H1 (cell line): ENCODE measurements at regions not wholly inside any gene's neighbourhood (a gene's known extent, or its start where the extent isn't known, plus 50 kb on each side); places are given as distances from the start of the nearest gene placed in this dataset.

Experiments
- CTCF ChIA-PET: fragments of 300-600 bp; sonication (Branson Sonifier 250); formaldehyde crosslinking; loops from one replicate; lab custom pipeline; 2021; ENCODE audit not compliant: partially characterized antibody; lab: Charles Lee
- POLR2A ChIA-PET: fragments of 300-600 bp; sonication (Branson Sonifier 250); formaldehyde crosslinking; loops from one replicate; lab custom pipeline; 2021; ENCODE audit warnings: inconsistent platforms; ENCODE audit not compliant: partially characterized antibody; lab: Charles Lee
- DNase-seq, 2 experiments: peaks; one replicate each; pipeline versions ENCODE4 v3.0.0 to v3.0.0-alpha.2; 2010 to 2022; ENCODE audit warnings: low spot score in 2 of 2, low read depth in 1 of 2, mixed read lengths in 1 of 2
- FAIRE-seq: peaks from 2 replicates; lab custom pipeline; 2011; peaks lifted over from hg19 to GRCh38; lab: Jason Lieb, UNC
- H2AFZ ChIP-seq: 2 replicates; pipeline ENCODE4 v1.8.1; 2012; ENCODE audit warnings: low read length, inconsistent platforms
- H2AK5ac ChIP-seq: 2 replicates; pipeline ENCODE4 v1.6.1; 2013; ENCODE audit warnings: low read depth, low read length
- H2BK120ac ChIP-seq: replicated peaks from 2 replicates; pipeline ENCODE3; 2013; ENCODE audit warnings: low read depth, low read length, inconsistent platforms
- H2BK12ac ChIP-seq: 2 replicates; pipeline ENCODE4 v1.6.1; 2013; ENCODE audit warnings: low read depth, low read length
- H2BK15ac ChIP-seq: 2 replicates; pipeline ENCODE4 v1.6.1; 2013; ENCODE audit warnings: low read length
- H2BK20ac ChIP-seq: 2 replicates; pipeline ENCODE4 v1.6.1; 2013; ENCODE audit warnings: low read length
- H2BK5ac ChIP-seq: 2 replicates; pipeline ENCODE4 v1.6.1; 2013; ENCODE audit warnings: low read depth, low read length
- H3K14ac ChIP-seq: 2 replicates; pipeline ENCODE4 v1.6.1; 2013; ENCODE audit warnings: inconsistent platforms; ENCODE audit not compliant: insufficient read length
- H3K18ac ChIP-seq: 2 replicates; pipeline ENCODE4 v1.6.1; 2013; ENCODE audit warnings: low read length; ENCODE audit errors: extremely low read depth
- H3K23ac ChIP-seq: 2 replicates; pipeline ENCODE4 v1.6.1; 2013; ENCODE audit warnings: inconsistent platforms; ENCODE audit not compliant: insufficient read length
- H3K23me2 ChIP-seq: 2 replicates; pipeline ENCODE4 v1.6.1; 2013; ENCODE audit warnings: low read depth, low read length
- H3K27ac ChIP-seq: 2 replicates; pipeline ENCODE4 v1.6.1; 2011; ENCODE audit warnings: low read depth, low read length, inconsistent platforms
- H3K27me3 ChIP-seq, 4 experiments: replicated peaks in 1 of 4; 1 replicate in 1 of 4; 2 replicates in 3 of 4; pipeline versions ENCODE4 v1.6.1 to v1.8.1; 2011 to 2013; ENCODE audit warnings: low read length in 3 of 4, mild to moderate bottlenecking in 3 of 4, inconsistent platforms in 2 of 4, mixed read lengths in 2 of 4, moderate library complexity in 1 of 4; ENCODE audit not compliant: control insufficient read depth in 3 of 4, insufficient read depth in 3 of 4; ENCODE audit errors: extremely low read depth in 1 of 4
- H3K36me3 ChIP-seq, 4 experiments: 2 replicates each; pipeline versions ENCODE4 v1.6.1 to v1.8.1; 2011 to 2013; ENCODE audit warnings: mild to moderate bottlenecking in 4 of 4, low read length in 3 of 4, moderate library complexity in 2 of 4, control low read depth in 1 of 4, inconsistent platforms in 1 of 4; ENCODE audit not compliant: insufficient read depth in 4 of 4, control insufficient read depth in 2 of 4
- H3K4ac ChIP-seq: replicated peaks from 2 replicates; pipeline ENCODE3; 2013; ENCODE audit warnings: low read length, low read depth, mixed read lengths, inconsistent platforms; ENCODE audit not compliant: insufficient read length
- H3K4me1 ChIP-seq, 4 experiments: replicated peaks in 1 of 4; 1 replicate in 1 of 4; 2 replicates in 3 of 4; pipeline versions ENCODE4 v1.6.1 to v1.8.1; 2011 to 2013; ENCODE audit warnings: low read length in 3 of 4, inconsistent platforms in 2 of 4, mixed read lengths in 1 of 4; ENCODE audit not compliant: insufficient read depth in 4 of 4, control insufficient read depth in 3 of 4
- H3K4me2 ChIP-seq, 2 experiments: 2 replicates each; pipeline versions ENCODE4 v1.6.1 to v1.8.1; 2011 to 2013; ENCODE audit warnings: low read depth in 2 of 2, low read length in 2 of 2, control low read depth in 1 of 2, inconsistent platforms in 1 of 2, mild to moderate bottlenecking in 1 of 2; ENCODE audit not compliant: insufficient read depth in 1 of 2
- H3K4me3 ChIP-seq, 4 experiments: fragments of 200-600, 300-600 bp in 1 of 4; sonication (generic), shearing (Covaris generic), sonication (Bioruptor Twin) in 1 of 4; 2 replicates each; pipeline versions ENCODE4 v1.5.1 to v1.8.1; 2011 to 2016; ENCODE audit warnings: low read length in 4 of 4, low read depth in 3 of 4, control low read depth in 2 of 4, inconsistent platforms in 2 of 4, mild to moderate bottlenecking in 2 of 4, mixed read lengths in 1 of 4, moderate library complexity in 1 of 4; ENCODE audit not compliant: insufficient read depth in 2 of 4; ENCODE audit errors: extremely low read depth in 1 of 4
- H3K56ac ChIP-seq: replicated peaks from 2 replicates; pipeline ENCODE3; 2013; ENCODE audit warnings: low read depth, mild to moderate bottlenecking, mixed read lengths, low read length, inconsistent platforms; ENCODE audit not compliant: insufficient read length
- H3K79me1 ChIP-seq: 2 replicates; pipeline ENCODE4 v1.6.1; 2013; ENCODE audit warnings: low read depth, low read length, control low read depth
- H3K79me2 ChIP-seq, 2 experiments: 2 replicates each; pipeline versions ENCODE4 v1.6.1 to v1.8.1; 2012 to 2013; ENCODE audit warnings: low read length in 2 of 2, mild to moderate bottlenecking in 2 of 2, inconsistent platforms in 1 of 2; ENCODE audit not compliant: insufficient read depth in 2 of 2, control insufficient read depth in 1 of 2
- H3K9ac ChIP-seq, 4 experiments: replicated peaks in 1 of 4; 1 replicate in 1 of 4; 2 replicates in 3 of 4; pipeline versions ENCODE4 v1.6.1 to v1.8.1; 2011 to 2013; ENCODE audit warnings: low read depth in 3 of 4, low read length in 3 of 4, control low read depth in 2 of 4, mild to moderate bottlenecking in 2 of 4, moderate library complexity in 2 of 4, inconsistent platforms in 1 of 4; ENCODE audit errors: extremely low read depth in 1 of 4
- H3K9me3 ChIP-seq, 2 experiments: 2 replicates each; pipeline versions ENCODE4 v1.6.1 to v1.8.1; 2012 to 2013; ENCODE audit warnings: mild to moderate bottlenecking in 2 of 2, moderate library complexity in 2 of 2, control low read depth in 1 of 2, inconsistent platforms in 1 of 2, low read depth in 1 of 2, low read length in 1 of 2, mixed read lengths in 1 of 2; ENCODE audit not compliant: insufficient read depth in 2 of 2
- H4K20me1 ChIP-seq, 2 experiments: replicated peaks in 1 of 2; 2 replicates each; pipeline versions ENCODE3 to v1.8.1; 2011 to 2013; ENCODE audit warnings: inconsistent platforms in 2 of 2, low read length in 2 of 2, mild to moderate bottlenecking in 1 of 2; ENCODE audit not compliant: insufficient read depth in 2 of 2, control insufficient read depth in 1 of 2
- H4K5ac ChIP-seq: 2 replicates; pipeline ENCODE4 v1.6.1; 2013; ENCODE audit warnings: low read length, low read depth, mixed read lengths, inconsistent platforms; ENCODE audit not compliant: insufficient read length
- H4K8ac ChIP-seq: 2 replicates; pipeline ENCODE4 v1.8.0; 2013; ENCODE audit warnings: mild to moderate bottlenecking, moderate library complexity, low read length, inconsistent platforms; ENCODE audit not compliant: insufficient read depth; ENCODE audit errors: extremely low read depth
- H4K91ac ChIP-seq: replicated peaks from 2 replicates; pipeline ENCODE3; 2013; ENCODE audit warnings: low read length, mixed read lengths, inconsistent platforms; ENCODE audit not compliant: insufficient read length
- CHD1 ChIP-seq: IDR thresholded peaks from 2 replicates; pipeline ENCODE4 v1.6.1; 2012; ENCODE audit warnings: low read depth, low read length, improper control_type of control experiment
- WGBS, 2 experiments: shearing (Covaris generic) in 1 of 2; methylation state at CpG; one replicate each; pipeline versions ENCODE4 v1.1.6 to v1.1.7; 2013 to 2015; ENCODE audit warnings: low lambda C conversion rate in 2 of 2, mixed read lengths in 2 of 2, inconsistent platforms in 1 of 2, low coverage in 1 of 2, missing lambda C conversion rate in 1 of 2; ENCODE audit not compliant: insufficient replicate concordance in 2 of 2, insufficient coverage in 1 of 2, insufficient read length in 1 of 2; ENCODE audit errors: extremely low coverage in 1 of 2, missing lambda C conversion rate in 1 of 2; 5-methylcytosine and 5-hydroxymethylcytosine counted together

DNA sequence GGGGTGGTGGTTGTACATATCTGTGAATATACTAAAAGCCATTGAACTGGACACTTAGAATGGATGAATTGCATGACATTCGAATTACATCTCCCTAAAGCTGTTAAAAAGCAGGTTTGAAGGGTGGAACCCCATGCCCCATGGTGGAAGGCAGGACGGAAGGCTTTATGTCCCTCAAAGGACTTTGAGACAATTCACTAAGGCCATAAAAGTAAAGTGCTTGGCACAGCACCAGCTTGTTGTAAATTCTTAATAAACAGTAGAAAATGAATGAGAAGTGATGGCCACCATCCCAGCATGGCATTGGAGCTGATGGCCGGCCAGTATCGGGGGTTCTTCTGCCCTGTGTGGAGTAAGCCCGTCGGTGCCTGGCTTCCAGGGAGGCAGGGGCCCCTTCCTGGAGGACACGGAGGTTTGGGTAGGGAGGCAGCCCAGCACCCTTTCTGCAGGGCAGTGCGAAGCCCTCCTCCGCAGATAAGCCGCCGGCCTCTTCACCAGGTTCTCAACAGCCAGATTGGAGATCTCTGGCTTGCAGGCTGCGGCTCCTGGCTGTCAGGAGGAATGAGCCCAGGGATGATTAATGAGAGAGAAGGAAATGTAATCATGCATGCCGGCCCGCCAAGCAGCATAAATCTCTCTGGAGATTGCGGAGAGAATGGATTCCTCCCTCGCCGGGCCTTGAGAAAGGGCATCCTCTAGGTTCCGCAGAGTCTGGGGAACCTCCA, 346.9 kb downstream of the FOXL1 start:
- Histone ChIP-seq H2BK120ac (no peak overlapping the region), H3K4ac (no peak overlapping the region), H3K9ac (no peak overlapping the region), H3K36me3 (no peaks in the 10 kb centered on the region), H4K8ac (peak overlapping the region; percentile 65; the same call in 1 of the 2 replicates), H3K27ac (no peak overlapping the region), H3K18ac (no peak overlapping the region), H4K91ac (no peak overlapping the region), H3K4me1 (peaks cover 0 to 4% (median 0%) of the 10 kb centered on the region in 4 experiments; a peak in 2 of 7 replicates), H3K9me3 (peaks cover 7% of the 10 kb centered on the region in 2 experiments; a peak in 3 of 4 replicates), H2BK15ac (no peak overlapping the region), H4K20me1 (no peaks in the 10 kb centered on the region), H3K79me2 (no peaks in the 10 kb centered on the region), H2BK20ac (no peak overlapping the region), H3K56ac (no peak overlapping the region), H3K23ac (no peak overlapping the region), H4K5ac (no peak overlapping the region), H3K4me3 (no peak overlapping the region), H2BK12ac (no peak overlapping the region), H3K27me3 (no peaks in the 10 kb centered on the region), H3K23me2 (no peaks in the 10 kb centered on the region), H2AFZ (no peak overlapping the region), H2AK5ac (no peak overlapping the region), H3K14ac (no peak overlapping the region), H3K79me1 (no peaks in the 10 kb centered on the region; the same call in 1 of the 2 replicates), H3K4me2 (no peak overlapping the region), H2BK5ac (no peak overlapping the region)
- FAIRE-seq (no peak), DNase-seq (no peak)
- 97% methylated on average over 16 of the region's 18 CpGs; no CpG with 5 or more reads in 1 of the 2 experiments for WGBS, 2 experiments
- CTCF ChIA-PET: interaction anchor here (1.1 to 1.3 kb wide), 2 partner anchors 23 to 137 kb away, joined by 3 read pairs; no protein-coding TSS in a partner anchor
- POLR2A ChIA-PET: no interaction called here
- no peak for TF ChIP-seq CHD1
